Gastroesophageal sphincter (tissue), 4 donors: ENCODE measurements at regions not wholly inside any gene's neighbourhood (a gene's known extent, or its start where the extent isn't known, plus 50 kb on each side); places are given as distances from the start of the nearest gene placed in this dataset.
A peak's percentile ranks its signal among the peaks of the same experiment; 100 is the strongest.

Experiments
- ATAC-seq: fragments of 150-250 bp; one replicate; pipeline ENCODE4 v1.9.1; 2016; ENCODE audit warnings: mild to moderate bottlenecking, moderate library complexity
- H3K27ac ChIP-seq, 4 donors: fragments of 200-600 bp; sonication (generic) in 3 of 4; 1 replicate in 3 of 4; 2 replicates in 1 of 4; pipeline ENCODE4 v1.5.1; 2016 to 2019
- H3K27me3 ChIP-seq: fragments of 200-600 bp; sonication (generic); one replicate; pipeline ENCODE4 v1.5.1; 2019
- H3K36me3 ChIP-seq, 2 donors: fragments of 200-600 bp; sonication (generic); one replicate each; pipeline ENCODE4 v1.5.1; 2019; ENCODE audit warnings: control low read depth in 1 of 2
- H3K4me1 ChIP-seq, 3 donors: fragments of 200-600 bp; sonication (generic); 1 replicate in 2 of 3; 2 replicates in 1 of 3; pipeline ENCODE4 v1.5.1; 2016 to 2019; ENCODE audit warnings: control low read depth in 2 of 3
- H3K4me3 ChIP-seq, 2 donors: fragments of 200-600 bp; sonication (generic); one replicate each; pipeline ENCODE4 v1.5.1; 2019; ENCODE audit warnings: mild to moderate bottlenecking in 1 of 2, moderate library complexity in 1 of 2
- H3K9me3 ChIP-seq, 3 donors: fragments of 200-600 bp; sonication (generic); one replicate each; pipeline ENCODE4 v1.5.1; 2017 to 2019; ENCODE audit warnings: control low read depth in 2 of 3
- CTCF ChIP-seq, 4 experiments: fragments of 200-600 bp in 2 of 4; fragments of 450-650 bp in 2 of 4; sonication (generic) in 1 of 4; IDR thresholded peaks; one replicate each; pipeline ENCODE4 v1.5.1; 2017 to 2019; ENCODE audit warnings: antibody characterized with exemption in 4 of 4, mild to moderate bottlenecking in 2 of 4, moderate library complexity in 2 of 4
- EP300 ChIP-seq: sonication (generic); formaldehyde crosslinking; IDR thresholded peaks from one replicate; pipeline ENCODE4 v1.6.1; 2017; ENCODE audit warnings: antibody characterized with exemption, mild to moderate bottlenecking
- POLR2A ChIP-seq, 2 donors: fragments of 450-650 bp; IDR thresholded peaks; one replicate each; pipeline ENCODE4 v1.6.1; 2017; ENCODE audit warnings: antibody characterized with exemption in 2 of 2, mild to moderate bottlenecking in 2 of 2, moderate library complexity in 1 of 2
- POLR2AphosphoS5 ChIP-seq: sonication (generic); formaldehyde crosslinking; IDR thresholded peaks from one replicate; pipeline ENCODE4 v1.6.1; 2017; ENCODE audit warnings: antibody characterized with exemption
- WGBS, 2 donors: methylation state at CpG; one replicate each; pipeline ENCODE4 v1.1.5; 2018; ENCODE audit warnings: low coverage in 1 of 2; 5-methylcytosine and 5-hydroxymethylcytosine counted together

GRCh38 chr4:184292465-184292867 is 74.8 kb upstream of the ENPP6 start:
- no peak overlapping the region for H3K4me3 ChIP-seq
- peaks cover 12% of the 10 kb centered on the region for H3K27me3 ChIP-seq
- no peak overlapping the region for H3K27ac ChIP-seq
- no peaks in the 10 kb centered on the region for H3K36me3 ChIP-seq
- no peak for TF ChIP-seq POLR2AphosphoS5
- TF ChIP-seq POLR2A (IDR thresholded peaks at IDR 0.05): no peak
- TF ChIP-seq CTCF (IDR thresholded peaks at IDR 0.05): no peak
- no peak for TF ChIP-seq EP300
- no peak for ATAC-seq
- no peaks in the 10 kb centered on the region for H3K9me3 ChIP-seq
- H3K4me1 ChIP-seq: peaks cover 0 to 8% (median 6%) of the 10 kb centered on the region in 3 donors
- WGBS, 2 donors: 80 to 93% methylated on average over 1 to 3 of the region's 3 CpGs

- TF ChIP-seq CTCF (IDR thresholded peaks at IDR 0.05): no peak
- TF ChIP-seq EP300: no peak
- TF ChIP-seq POLR2AphosphoS5: no peak
- TF ChIP-seq POLR2A (IDR thresholded peaks at IDR 0.05): no peak
- no peak overlapping the region for H3K4me3 ChIP-seq
- peaks cover under 1% of the 10 kb centered on the region for H3K27me3 ChIP-seq
- no peak overlapping the region for H3K27ac ChIP-seq
- ATAC-seq: no peak
- peaks cover 0 to 9% (median 6%) of the 10 kb centered on the region in 3 donors for H3K4me1 ChIP-seq
- no peaks in the 10 kb centered on the region for H3K36me3 ChIP-seq
- no peaks in the 10 kb centered on the region for H3K9me3 ChIP-seq
- WGBS, 2 donors: 82 to 98% methylated on average over 3 of the region's 3 CpGs
Observed at GRCh38 chr4:184289179-184289535, 71.5 kb upstream of the ENPP6 start.

- 84 to 93% methylated on average over 9 to 10 of the region's 14 CpGs for WGBS, 2 donors
- Histone ChIP-seq H3K9me3 (no peaks in the 10 kb centered on the region), H3K27me3 (no peaks in the 10 kb centered on the region), H3K27ac (no peak overlapping the region), H3K4me3 (no peak overlapping the region), H3K36me3 (no peaks in the 10 kb centered on the region), H3K4me1 (peaks cover 0 to 9% (median 6%) of the 10 kb centered on the region in 3 donors)
- no peak for ATAC-seq
- TF ChIP-seq POLR2A (IDR thresholded peaks at IDR 0.05) (no peak), POLR2AphosphoS5 (no peak), CTCF (IDR thresholded peaks at IDR 0.05) (no peak), EP300 (no peak)
Observed at GRCh38 chr4:184288451-184289178, 70.9 kb upstream of the ENPP6 start.

- no peaks in the 10 kb centered on the region for H3K36me3 ChIP-seq
- no peaks in the 10 kb centered on the region for H3K27me3 ChIP-seq
- H3K4me1 ChIP-seq: peaks cover 0 to 9% (median 6%) of the 10 kb centered on the region in 3 donors
- no peaks in the 10 kb centered on the region for H3K9me3 ChIP-seq
- ATAC-seq: peak; percentile 66
- WGBS, 2 donors: 15 to 22% methylated on average over 2 to 5 of the region's 5 CpGs
- peak in 3 of 4 experiments; percentile 7 to 60 (median 37) for TF ChIP-seq CTCF (IDR thresholded peaks at IDR 0.05)
- no peak for TF ChIP-seq POLR2A (IDR thresholded peaks at IDR 0.05)
- no peak overlapping the region for H3K4me3 ChIP-seq
- peak overlapping the region in 2 of 4 donors; percentile 19 to 31 for H3K27ac ChIP-seq
Observed at GRCh38 chr4:184287697-184288255, 70.1 kb upstream of the ENPP6 start.

- WGBS, 2 donors: 43 to 61% methylated on average over 4 of the region's 4 CpGs
- H3K27ac ChIP-seq: no peak overlapping the region
- no peak for TF ChIP-seq CTCF (IDR thresholded peaks at IDR 0.05)
- no peak for TF ChIP-seq POLR2A (IDR thresholded peaks at IDR 0.05)
- TF ChIP-seq EP300: no peak
- H3K27me3 ChIP-seq: no peaks in the 10 kb centered on the region
- ATAC-seq: no peak
- peaks cover 0 to 15% (median 6%) of the 10 kb centered on the region in 3 donors for H3K4me1 ChIP-seq
- H3K36me3 ChIP-seq: no peaks in the 10 kb centered on the region
- no peaks in the 10 kb centered on the region for H3K9me3 ChIP-seq
- H3K4me3 ChIP-seq: no peak overlapping the region
Observed at GRCh38 chr4:184286358-184286757, 68.7 kb upstream of the ENPP6 start.
